ENCODE measurements at regions not wholly inside any gene's neighbourhood (a gene's known extent, or its start where the extent isn't known, plus 50 kb on each side); places are given as distances from the start of the nearest gene placed in this dataset.

GRCh38 chr10:93235686-93236085 is 162.0 kb downstream of the CYP26A1 start:
- peaks cover 3% of the 10 kb centered on the region for H3K27me3 Mint-ChIP-seq (ENCODE audit: low read depth)
- H3K4me1 Mint-ChIP-seq: peaks cover 7% of the 10 kb centered on the region
- H3K4me3 Mint-ChIP-seq: no peak overlapping the region
- H3K9me3 Mint-ChIP-seq: no peaks in the 10 kb centered on the region
- H3K27ac Mint-ChIP-seq: no peak overlapping the region
- H3K36me3 Mint-ChIP-seq (ENCODE audit: low read depth): no peaks in the 10 kb centered on the region
- TF ChIP-seq CTCF (IDR thresholded peaks at IDR 0.05; ENCODE audit: unreplicated experiment in 3 of 3): no peak

GRCh38 chr10:93236393-93237040 is 162.8 kb downstream of the CYP26A1 start:
- Mint-ChIP-seq H3K36me3 (ENCODE audit: low read depth) (no peaks in the 10 kb centered on the region), H3K27ac (no peak overlapping the region)

DNA sequence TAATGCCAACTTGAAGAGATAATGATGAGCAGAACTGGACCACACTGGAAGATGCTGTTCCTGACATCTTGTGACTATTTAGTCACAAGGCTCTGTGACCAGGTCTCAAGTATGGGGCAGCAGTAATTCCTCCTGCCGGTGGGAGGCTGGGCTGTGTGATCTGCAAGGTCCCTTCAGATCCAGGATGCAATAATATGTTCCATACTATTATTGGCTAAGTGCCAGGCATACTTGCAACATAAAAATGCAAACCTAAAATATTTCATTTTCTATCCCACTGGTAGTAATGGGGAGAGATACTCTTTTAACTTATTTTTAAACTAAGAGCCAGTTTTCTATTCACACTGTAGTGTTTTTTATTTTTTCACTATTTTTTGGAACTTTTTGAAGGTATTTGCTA is 171.5 kb downstream of the CYP26A1 start:
- Mint-ChIP-seq H3K27me3 (ENCODE audit: low read depth) (no peaks in the 10 kb centered on the region), H3K27ac (peak overlapping the region; percentile 88 to 97 (median 92)), H3K4me3 (peak overlapping the region in 1 of 3 experiments; percentile 59), H3K36me3 (ENCODE audit: low read depth) (no peaks in the 10 kb centered on the region), H3K4me1 (peaks cover 37% of the 10 kb centered on the region), H3K9me3 (no peaks in the 10 kb centered on the region)
- no peak for TF ChIP-seq CTCF (IDR thresholded peaks at IDR 0.05; ENCODE audit: unreplicated experiment in 3 of 3)

More at GRCh38 chr10:93236393-93237040, 162.8 kb downstream of the CYP26A1 start:
- TF ChIP-seq CTCF (IDR thresholded peaks at IDR 0.05; ENCODE audit: unreplicated experiment in 3 of 3): no peak
- no peak overlapping the region for H3K4me3 Mint-ChIP-seq
- peaks cover 3% of the 10 kb centered on the region for H3K27me3 Mint-ChIP-seq (ENCODE audit: low read depth)
- peaks cover 7% of the 10 kb centered on the region for H3K4me1 Mint-ChIP-seq
- no peaks in the 10 kb centered on the region for H3K9me3 Mint-ChIP-seq

DNA sequence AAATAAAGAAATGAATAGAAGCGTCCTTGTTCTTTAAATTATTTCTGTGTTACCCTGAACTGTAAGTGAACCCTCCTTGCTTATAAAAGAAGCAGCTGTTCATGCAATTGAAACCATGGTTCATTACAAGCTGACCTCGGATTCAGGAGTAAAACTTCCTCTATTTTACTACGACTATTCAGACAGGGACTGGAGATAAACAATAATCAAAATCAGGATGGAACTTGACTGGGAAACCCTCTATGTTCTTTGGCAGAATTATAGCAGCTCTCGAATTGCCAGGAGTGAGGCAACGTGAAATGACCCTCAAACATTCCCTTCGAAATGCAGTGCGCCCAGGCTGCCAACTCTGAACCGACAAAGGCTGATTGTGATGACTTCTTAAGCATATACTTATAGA is 172.1 kb downstream of the CYP26A1 start:
- no peaks in the 10 kb centered on the region for H3K27me3 Mint-ChIP-seq (ENCODE audit: low read depth)
- H3K9me3 Mint-ChIP-seq: no peaks in the 10 kb centered on the region
- H3K4me1 Mint-ChIP-seq: peaks cover 37% of the 10 kb centered on the region
- no peaks in the 10 kb centered on the region for H3K36me3 Mint-ChIP-seq (ENCODE audit: low read depth)
- TF ChIP-seq CTCF (IDR thresholded peaks at IDR 0.05; ENCODE audit: unreplicated experiment in 3 of 3): no peak
- peak overlapping the region; percentile 95 to 98 (median 97) for H3K27ac Mint-ChIP-seq
- peak overlapping the region in 1 of 3 experiments; percentile 30 for H3K4me3 Mint-ChIP-seq

DNA sequence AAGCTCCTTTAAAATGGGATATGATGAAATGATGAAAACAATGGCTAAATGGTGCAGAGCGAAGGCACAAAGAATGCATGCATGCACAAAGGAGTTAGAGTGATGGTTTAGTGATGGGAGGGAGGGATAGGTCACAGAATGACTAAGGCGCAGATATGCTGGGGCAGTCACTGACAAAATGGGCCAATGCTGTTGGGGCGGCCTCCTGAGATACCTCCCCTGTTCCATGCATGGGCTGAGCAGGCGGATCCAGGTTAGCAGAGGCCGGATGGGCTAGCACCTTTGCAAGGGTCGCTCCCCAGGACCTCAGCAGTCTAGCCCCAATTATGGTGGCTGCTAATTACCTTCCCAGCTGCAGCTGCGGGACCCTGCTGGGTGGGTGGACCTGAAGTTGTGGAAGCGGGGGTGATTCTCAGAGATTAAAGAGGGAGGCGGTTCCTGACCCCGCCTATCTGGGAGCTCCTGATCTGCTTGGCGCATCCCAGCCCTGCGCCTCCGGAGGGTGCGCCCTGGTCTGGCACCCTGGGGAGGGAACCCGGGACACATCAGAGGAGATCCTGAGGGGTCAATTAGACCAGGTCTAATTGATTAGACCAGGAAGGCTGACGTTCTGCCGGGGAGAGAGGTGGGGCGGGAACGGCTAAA is 175.0 kb downstream of the CYP26A1 start:
- Mint-ChIP-seq H3K4me1 (peaks cover 37% of the 10 kb centered on the region), H3K27me3 (ENCODE audit: low read depth) (no peaks in the 10 kb centered on the region), H3K4me3 (no peak overlapping the region), H3K36me3 (ENCODE audit: low read depth) (no peaks in the 10 kb centered on the region), H3K9me3 (no peaks in the 10 kb centered on the region), H3K27ac (peak overlapping the region in 1 of 3 experiments; percentile 4)
- TF ChIP-seq CTCF (IDR thresholded peaks at IDR 0.05; ENCODE audit: unreplicated experiment in 3 of 3): no peak

DNA sequence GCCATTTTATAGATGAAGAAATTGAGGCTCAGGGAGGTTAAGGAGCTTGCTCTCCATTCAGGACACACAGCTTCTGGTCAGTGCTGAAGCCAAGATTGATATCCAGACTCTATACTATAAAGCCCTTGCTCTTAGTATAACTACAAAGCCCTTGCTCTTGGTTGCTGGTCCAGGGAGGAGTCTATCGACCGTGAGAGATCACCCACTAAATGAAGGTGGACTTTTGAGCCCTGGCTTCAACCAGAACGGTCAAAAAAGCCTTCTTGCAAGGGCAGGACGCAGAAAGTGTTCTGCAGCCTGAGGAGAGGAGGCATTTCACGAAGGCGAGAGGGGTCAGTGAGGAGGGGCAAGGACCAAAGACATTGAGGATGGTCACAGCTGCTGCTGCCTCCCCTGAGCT is 176.3 kb downstream of the CYP26A1 start:
- no peaks in the 10 kb centered on the region for H3K27me3 Mint-ChIP-seq (ENCODE audit: low read depth)
- H3K36me3 Mint-ChIP-seq (ENCODE audit: low read depth): no peaks in the 10 kb centered on the region
- no peaks in the 10 kb centered on the region for H3K9me3 Mint-ChIP-seq
- no peak for TF ChIP-seq CTCF (IDR thresholded peaks at IDR 0.05; ENCODE audit: unreplicated experiment in 3 of 3)
- H3K4me1 Mint-ChIP-seq: peaks cover 30% of the 10 kb centered on the region
- H3K4me3 Mint-ChIP-seq: no peak overlapping the region
- H3K27ac Mint-ChIP-seq: no peak overlapping the region

Data from nephron (organoid).